PC-3 (cell line): ENCODE measurements at regions not wholly inside any gene's neighbourhood (a gene's known extent, or its start where the extent isn't known, plus 50 kb on each side); places are given as distances from the start of the nearest gene placed in this dataset.
"Not testable (repeated sequence)": the region's sequence is repeated elsewhere in the genome, so short reads cannot be mapped to it uniquely, and the experiment has no call there.

Source experiments
- ATAC-seq: fragments of 200-7000 bp; cut with Tn5 transposase; 2 replicates; pipeline ENCODE4 v1.9.1; 2020; ENCODE audit warnings: mild to moderate bottlenecking, moderate library complexity
- BruUV-seq: library from RNA; stranded (reverse); fragments of 400-500 nt; replicated peaks from 2 replicates; lab custom pipeline; 2021; lab: Mats Ljungman, UMichigan
- CTCF ChIA-PET: fragments of 300-600 bp; sonication (Branson Sonifier 250); formaldehyde crosslinking; loops from one replicate; lab custom pipeline; 2022; ENCODE audit warnings: antibody characterized with exemption; lab: Charles Lee
- POLR2A ChIA-PET: fragments of 300-600 bp; sonication (Branson Sonifier 250); formaldehyde crosslinking; loops from one replicate; lab custom pipeline; 2022; ENCODE audit warnings: antibody characterized with exemption; ENCODE audit not compliant: unreplicated experiment; lab: Charles Lee
- DNase-seq: peaks from one replicate; pipeline ENCODE4 v3.0.0-alpha.2; 2015
- H2AFZ ChIP-seq: fragments of 300-600 bp; sonication (generic); 2 replicates; pipeline ENCODE4 v1.6.0; 2016; ENCODE audit warnings: antibody characterized with exemption, low read length
- H3F3A ChIP-seq: fragments of 300-600 bp; sonication (generic); one replicate; pipeline ENCODE4 v1.6.0; 2017; ENCODE audit warnings: antibody characterized with exemption, low read length, control low read depth, mild to moderate bottlenecking; ENCODE audit not compliant: unreplicated experiment
- H3K27ac ChIP-seq: fragments of 300-600 bp; sonication (generic); 2 replicates; pipeline ENCODE4 v1.5.1; 2016; ENCODE audit warnings: mild to moderate bottlenecking, low read length
- H3K27me3 ChIP-seq: fragments of 300-600 bp; sonication (generic); 2 replicates; pipeline ENCODE4 v1.6.1; 2016; ENCODE audit warnings: low read length, mixed read lengths
- H3K36me3 ChIP-seq: fragments of 300-600 bp; sonication (generic); 2 replicates; pipeline ENCODE4 v1.6.1; 2016; ENCODE audit warnings: low read depth, mixed run types, low read length, mixed read lengths
- H3K4me1 ChIP-seq: fragments of 300-600 bp; sonication (generic); 2 replicates; pipeline ENCODE4 v1.5.1; 2016; ENCODE audit warnings: low read length; ENCODE audit not compliant: insufficient read depth
- H3K4me2 ChIP-seq: fragments of 300-600 bp; sonication (generic); 2 replicates; pipeline ENCODE4 v1.6.0; 2016; ENCODE audit warnings: low read length
- H3K4me3 ChIP-seq: fragments of 300-600 bp; sonication (generic); 2 replicates; pipeline ENCODE4 v1.5.1; 2016; ENCODE audit warnings: mild to moderate bottlenecking, low read length, mixed read lengths
- H3K79me2 ChIP-seq: fragments of 300-600 bp; sonication (generic); 2 replicates; pipeline ENCODE4 v1.6.1; 2017; ENCODE audit warnings: low read length, mixed read lengths
- H3K9ac ChIP-seq: fragments of 300-600 bp; sonication (generic); 2 replicates; pipeline ENCODE4 v1.6.0; 2016; ENCODE audit warnings: mild to moderate bottlenecking, low read length
- H3K9me2 ChIP-seq: fragments of 300-600 bp; sonication (generic); replicated peaks from 2 replicates; pipeline ENCODE4 v1.6.1; 2016; ENCODE audit warnings: mixed run types, low read length, mixed read lengths
- H3K9me3 ChIP-seq: fragments of 300-600 bp; sonication (generic); 2 replicates; pipeline ENCODE4 v1.6.1; 2016; ENCODE audit warnings: low read length, mixed read lengths
- H4K20me1 ChIP-seq: fragments of 300-600 bp; sonication (generic); 2 replicates; pipeline ENCODE4 v1.6.1; 2016; ENCODE audit warnings: low read length, mixed read lengths
- EZH2 ChIP-seq: fragments of 300-600 bp; sonication (generic); IDR thresholded peaks from one replicate; pipeline ENCODE4 v1.6.1; 2017; ENCODE audit warnings: antibody characterized with exemption, mild to moderate bottlenecking, low read length; ENCODE audit not compliant: unreplicated experiment
- EZH2phosphoT487 ChIP-seq: fragments of 300-600 bp; sonication (generic); IDR thresholded peaks from 2 replicates; pipeline ENCODE4 v1.6.1; 2018; ENCODE audit warnings: mild to moderate bottlenecking, antibody characterized with exemption, low read length, borderline replicate concordance
- intact Hi-C: fragments of 100-400 bp; cut with micrococcal nuclease; formaldehyde crosslinking; loops from 2 replicates; pipeline ENCODE4 v1.9.0; 2023
- TF ChIP-seq, protein P1 (sequence below): fragments of 300-600 bp; sonication (generic); conservative IDR thresholded peaks from 2 replicates; pipeline ENCODE4 v1.5.1; 2017; ENCODE audit warnings: antibody characterized with exemption, low read depth, mild to moderate bottlenecking, low read length

DNA sequence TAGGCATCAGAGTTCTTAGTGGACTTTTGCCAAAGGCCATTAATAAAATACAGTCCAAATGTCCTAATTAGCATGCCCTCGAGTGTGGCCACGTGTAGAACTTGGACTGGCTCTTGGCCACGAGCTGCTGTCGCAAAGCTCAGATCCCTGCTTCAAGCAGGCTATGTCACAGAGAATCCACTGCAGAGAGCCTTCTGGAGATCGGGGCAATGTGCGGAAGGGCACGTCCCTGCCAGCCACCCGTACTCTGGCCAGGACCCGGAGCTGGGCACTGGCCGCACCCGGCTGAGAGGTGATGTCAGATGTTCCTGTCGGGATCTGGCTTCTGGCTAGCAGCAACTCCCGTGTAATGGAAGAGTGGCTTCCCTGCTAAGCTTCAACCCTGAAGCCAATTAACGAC lies 432.7 kb upstream of the ID2 start:
- no peak overlapping the region for H3K9ac ChIP-seq
- no peaks in the 10 kb centered on the region for H3K9me2 ChIP-seq
- TF ChIP-seq EZH2phosphoT487 (no peak), EZH2 (no peak)
- TF ChIP-seq, protein P1, sequence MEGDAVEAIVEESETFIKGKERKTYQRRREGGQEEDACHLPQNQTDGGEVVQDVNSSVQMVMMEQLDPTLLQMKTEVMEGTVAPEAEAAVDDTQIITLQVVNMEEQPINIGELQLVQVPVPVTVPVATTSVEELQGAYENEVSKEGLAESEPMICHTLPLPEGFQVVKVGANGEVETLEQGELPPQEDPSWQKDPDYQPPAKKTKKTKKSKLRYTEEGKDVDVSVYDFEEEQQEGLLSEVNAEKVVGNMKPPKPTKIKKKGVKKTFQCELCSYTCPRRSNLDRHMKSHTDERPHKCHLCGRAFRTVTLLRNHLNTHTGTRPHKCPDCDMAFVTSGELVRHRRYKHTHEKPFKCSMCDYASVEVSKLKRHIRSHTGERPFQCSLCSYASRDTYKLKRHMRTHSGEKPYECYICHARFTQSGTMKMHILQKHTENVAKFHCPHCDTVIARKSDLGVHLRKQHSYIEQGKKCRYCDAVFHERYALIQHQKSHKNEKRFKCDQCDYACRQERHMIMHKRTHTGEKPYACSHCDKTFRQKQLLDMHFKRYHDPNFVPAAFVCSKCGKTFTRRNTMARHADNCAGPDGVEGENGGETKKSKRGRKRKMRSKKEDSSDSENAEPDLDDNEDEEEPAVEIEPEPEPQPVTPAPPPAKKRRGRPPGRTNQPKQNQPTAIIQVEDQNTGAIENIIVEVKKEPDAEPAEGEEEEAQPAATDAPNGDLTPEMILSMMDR = no peak
- DNase-seq = no peak
- no peak overlapping the region for H3K4me3 ChIP-seq
- CTCF ChIA-PET = no interaction called here
- H2AFZ ChIP-seq = no peak overlapping the region
- no peaks in the 10 kb centered on the region for H4K20me1 ChIP-seq
- no peaks in the 10 kb centered on the region for H3K27me3 ChIP-seq
- H3K27ac ChIP-seq = no peak overlapping the region
- H3K79me2 ChIP-seq = no peaks in the 10 kb centered on the region
- H3K4me2 ChIP-seq = no peak overlapping the region
- no peaks in the 10 kb centered on the region for H3K4me1 ChIP-seq
- no peaks in the 10 kb centered on the region for H3F3A ChIP-seq
- no TSS peak for BruUV-seq
- no peaks in the 10 kb centered on the region for H3K36me3 ChIP-seq
- intact Hi-C loops = no loop called here
- ATAC-seq = no peak
- POLR2A ChIA-PET = no interaction called here
- peaks cover 10% of the 10 kb centered on the region; the same call in 1 of the 2 replicates for H3K9me3 ChIP-seq

DNA sequence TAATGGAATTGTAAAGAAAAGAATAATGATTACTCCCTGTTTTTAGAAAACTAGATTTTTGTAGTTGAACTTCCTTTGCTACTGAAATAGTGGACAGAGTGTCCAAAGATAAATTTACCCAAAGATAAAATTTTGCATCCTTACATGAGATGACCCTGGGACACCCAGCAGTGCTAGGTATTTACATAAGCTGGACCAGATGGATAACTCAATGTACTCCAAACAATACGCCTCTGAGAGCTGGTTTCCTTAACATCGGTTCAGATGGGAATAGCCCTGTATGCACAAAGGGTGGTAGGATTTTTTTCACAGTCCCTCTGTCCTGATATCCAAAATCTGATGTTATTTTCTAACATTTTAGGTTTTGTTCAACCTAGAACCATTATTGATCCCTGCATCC lies 432.1 kb upstream of the ID2 start:
- ATAC-seq (no peak), DNase-seq (no peak)
- H3K4me1 ChIP-seq = no peaks in the 10 kb centered on the region
- H3K9me2 ChIP-seq = no peaks in the 10 kb centered on the region
- no peaks in the 10 kb centered on the region for H3K79me2 ChIP-seq
- H3K27ac ChIP-seq = no peak overlapping the region
- intact Hi-C loops = no loop called here
- H3K4me2 ChIP-seq = no peak overlapping the region
- H3F3A ChIP-seq = no peaks in the 10 kb centered on the region
- CTCF ChIA-PET = no interaction called here
- no peak overlapping the region for H3K4me3 ChIP-seq
- H3K27me3 ChIP-seq = no peaks in the 10 kb centered on the region
- TF ChIP-seq, protein P1 = no peak
- TF ChIP-seq EZH2 (no peak), EZH2phosphoT487 (no peak)
- H4K20me1 ChIP-seq = no peaks in the 10 kb centered on the region
- POLR2A ChIA-PET = no interaction called here
- H3K36me3 ChIP-seq = no peaks in the 10 kb centered on the region
- peaks cover 10% of the 10 kb centered on the region; the same call in 1 of the 2 replicates for H3K9me3 ChIP-seq
- H2AFZ ChIP-seq = no peak overlapping the region
- H3K9ac ChIP-seq = no peak overlapping the region
- BruUV-seq = no TSS peak

DNA sequence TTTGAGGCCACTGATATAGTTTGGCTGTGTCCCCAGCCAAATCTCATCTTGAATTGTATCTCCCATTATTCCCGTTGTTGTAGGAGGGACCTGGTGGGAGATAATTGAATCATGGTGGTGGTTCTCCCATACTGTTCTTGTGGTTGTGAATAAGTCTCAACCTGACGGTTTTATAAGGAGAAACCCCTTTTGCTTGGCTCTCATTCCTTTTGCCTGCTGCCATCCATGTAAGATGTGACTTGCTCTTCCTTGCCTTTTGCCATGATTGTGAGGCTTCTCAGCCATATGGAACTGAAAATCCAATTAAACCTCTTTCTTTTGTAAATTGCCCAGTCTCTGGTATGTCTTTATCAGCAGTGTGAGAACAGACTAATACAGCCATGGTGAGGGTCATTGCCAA lies 431.6 kb upstream of the ID2 start:
- intact Hi-C loops, H3K4me1 ChIP-seq, H3F3A ChIP-seq, H3K27me3 ChIP-seq, H4K20me1 ChIP-seq, H3K36me3 ChIP-seq, H2AFZ ChIP-seq, H3K9me2 ChIP-seq, ATAC-seq, H3K79me2 ChIP-seq, H3K9ac ChIP-seq, CTCF ChIA-PET, H3K27ac ChIP-seq, BruUV-seq, H3K4me3 ChIP-seq, H3K4me2 ChIP-seq, DNase-seq, POLR2A ChIA-PET: not testable (repeated sequence)
- peaks cover 10% of the 10 kb centered on the region; the same call in 1 of the 2 replicates for H3K9me3 ChIP-seq
